ENCODE measurements at regions not wholly inside any gene's neighbourhood (a gene's known extent, or its start where the extent isn't known, plus 50 kb on each side); places are given as distances from the start of the nearest gene placed in this dataset.

DNA sequence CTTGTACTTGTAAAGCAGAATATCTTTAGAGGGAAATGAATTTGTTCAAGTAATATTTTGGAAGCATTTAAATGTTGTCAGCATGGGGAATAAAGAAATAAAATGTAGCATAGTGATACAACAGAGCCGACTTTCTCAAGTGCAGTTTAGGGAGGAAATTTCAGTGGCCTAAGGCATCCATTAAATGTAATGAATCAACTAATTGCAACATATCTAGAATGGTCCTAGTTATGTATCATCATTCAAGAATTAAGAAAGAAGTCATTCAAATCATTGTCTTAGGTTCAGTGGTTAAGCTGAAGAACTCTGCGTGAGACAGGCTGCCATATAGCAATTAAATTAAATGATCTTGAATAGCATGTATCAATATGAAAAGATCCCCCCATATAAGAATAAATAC lies 360.7 kb downstream of the TBX15 start:
- no peak overlapping the region for H3K4me3 Mint-ChIP-seq
- no peaks in the 10 kb centered on the region for H3K79me2 ChIP-seq (ENCODE audit: insufficient read depth, low read length)
- intact Hi-C loops (cut with micrococcal nuclease): no loop called here
- H3K4me3 ChIP-seq (replicated peaks in 1 of 3; ENCODE audit: low read depth in 2 of 3, low read length in 3 of 3): no peak overlapping the region
- WGBS (ENCODE audit: insufficient coverage): no CpG with 5 or more reads among the region's 2 CpGs
- H3K4me1 ChIP-seq (ENCODE audit: control insufficient read depth in 1 of 2, insufficient read depth in 2 of 2, low read length in 2 of 2): no peaks in the 10 kb centered on the region
- H3K36me3 ChIP-seq (replicated peaks in 1 of 2; ENCODE audit: control insufficient read depth in 1 of 2, insufficient read depth in 2 of 2, low read length in 2 of 2): no peaks in the 10 kb centered on the region
- no peaks in the 10 kb centered on the region for H3K9me3 ChIP-seq (replicated peaks in 1 of 2; ENCODE audit: control insufficient read depth in 1 of 2, insufficient read depth in 1 of 2, low read length in 2 of 2)
- no peaks in the 10 kb centered on the region for H3K27me3 Mint-ChIP-seq (ENCODE audit: low read depth in 3 of 3)
- no peak overlapping the region for H3K9ac ChIP-seq (ENCODE audit: insufficient read depth, low read length, poor library complexity, severe bottlenecking)
- H3K27ac ChIP-seq (ENCODE audit: low read depth in 1 of 2, low read length in 2 of 2): no peak overlapping the region
- no peaks in the 10 kb centered on the region for H3K36me3 Mint-ChIP-seq
- TF ChIP-seq, protein P1, sequence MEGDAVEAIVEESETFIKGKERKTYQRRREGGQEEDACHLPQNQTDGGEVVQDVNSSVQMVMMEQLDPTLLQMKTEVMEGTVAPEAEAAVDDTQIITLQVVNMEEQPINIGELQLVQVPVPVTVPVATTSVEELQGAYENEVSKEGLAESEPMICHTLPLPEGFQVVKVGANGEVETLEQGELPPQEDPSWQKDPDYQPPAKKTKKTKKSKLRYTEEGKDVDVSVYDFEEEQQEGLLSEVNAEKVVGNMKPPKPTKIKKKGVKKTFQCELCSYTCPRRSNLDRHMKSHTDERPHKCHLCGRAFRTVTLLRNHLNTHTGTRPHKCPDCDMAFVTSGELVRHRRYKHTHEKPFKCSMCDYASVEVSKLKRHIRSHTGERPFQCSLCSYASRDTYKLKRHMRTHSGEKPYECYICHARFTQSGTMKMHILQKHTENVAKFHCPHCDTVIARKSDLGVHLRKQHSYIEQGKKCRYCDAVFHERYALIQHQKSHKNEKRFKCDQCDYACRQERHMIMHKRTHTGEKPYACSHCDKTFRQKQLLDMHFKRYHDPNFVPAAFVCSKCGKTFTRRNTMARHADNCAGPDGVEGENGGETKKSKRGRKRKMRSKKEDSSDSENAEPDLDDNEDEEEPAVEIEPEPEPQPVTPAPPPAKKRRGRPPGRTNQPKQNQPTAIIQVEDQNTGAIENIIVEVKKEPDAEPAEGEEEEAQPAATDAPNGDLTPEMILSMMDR (IDR thresholded peaks at IDR 0.05): no peak
- H3K4me2 ChIP-seq (replicated peaks; ENCODE audit: extremely low read depth, low read length, poor library complexity, severe bottlenecking): no peak overlapping the region
- no peak overlapping the region for H3K27ac Mint-ChIP-seq
- H3K9me3 Mint-ChIP-seq: peaks cover 0 to 8% (median 4%) of the 10 kb centered on the region in 7 donors
- no peaks in the 10 kb centered on the region for H3K27me3 ChIP-seq (ENCODE audit: control insufficient read depth in 2 of 2, insufficient read depth in 2 of 2, low read length in 2 of 2)
- no peak for DNase-seq
- no peaks in the 10 kb centered on the region for H4K20me1 ChIP-seq (ENCODE audit: insufficient read depth, low read length)
- no peak overlapping the region for H2AFZ ChIP-seq (ENCODE audit: insufficient read depth, low read depth, low read length, poor library complexity, severe bottlenecking)
- no peaks in the 10 kb centered on the region for H3K4me1 Mint-ChIP-seq

DNA sequence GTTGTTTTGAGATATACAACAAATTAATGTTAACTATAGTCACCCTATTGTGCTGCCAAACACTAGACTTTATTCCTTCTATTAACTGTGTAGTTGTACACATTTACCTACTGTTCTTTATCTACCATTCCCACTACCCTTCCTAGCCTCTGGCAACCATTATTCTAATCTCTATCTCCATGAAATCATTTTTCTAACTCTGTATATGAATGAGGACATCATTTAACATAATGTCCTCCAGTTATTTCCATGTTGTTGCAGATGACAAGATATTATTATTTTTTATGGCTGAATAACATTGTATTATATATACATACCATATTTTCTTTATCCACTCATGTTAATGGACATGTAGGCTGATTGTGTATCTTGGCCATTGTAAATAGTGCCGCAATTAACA lies 366.3 kb downstream of the TBX15 start:
- WGBS (ENCODE audit: insufficient coverage): no CpG with 5 or more reads among the region's 1 CpG
- no peaks in the 10 kb centered on the region for H3K27me3 ChIP-seq (ENCODE audit: control insufficient read depth in 2 of 2, insufficient read depth in 2 of 2, low read length in 2 of 2)
- TF ChIP-seq, protein P1 (IDR thresholded peaks at IDR 0.05): no peak
- no peaks in the 10 kb centered on the region for H3K79me2 ChIP-seq (ENCODE audit: insufficient read depth, low read length)
- H3K4me2 ChIP-seq (replicated peaks; ENCODE audit: extremely low read depth, low read length, poor library complexity, severe bottlenecking): no peak overlapping the region
- no peak for DNase-seq
- H3K36me3 ChIP-seq (replicated peaks in 1 of 2; ENCODE audit: control insufficient read depth in 1 of 2, insufficient read depth in 2 of 2, low read length in 2 of 2): no peaks in the 10 kb centered on the region
- H3K4me3 ChIP-seq (replicated peaks in 1 of 3; ENCODE audit: low read depth in 2 of 3, low read length in 3 of 3): no peak overlapping the region
- Mint-ChIP-seq H3K9me3 (peaks cover 3 to 16% (median 5%) of the 10 kb centered on the region in 7 donors), H3K4me3 (no peak overlapping the region), H3K27me3 (ENCODE audit: low read depth in 3 of 3) (no peaks in the 10 kb centered on the region), H3K27ac (no peak overlapping the region), H3K4me1 (no peaks in the 10 kb centered on the region), H3K36me3 (no peaks in the 10 kb centered on the region)
- no peak overlapping the region for H3K9ac ChIP-seq (ENCODE audit: insufficient read depth, low read length, poor library complexity, severe bottlenecking)
- intact Hi-C loops (cut with micrococcal nuclease): no loop called here
- no peak overlapping the region for H3K27ac ChIP-seq (ENCODE audit: low read depth in 1 of 2, low read length in 2 of 2)
- no peak overlapping the region for H2AFZ ChIP-seq (ENCODE audit: insufficient read depth, low read depth, low read length, poor library complexity, severe bottlenecking)
- no peaks in the 10 kb centered on the region for H4K20me1 ChIP-seq (ENCODE audit: insufficient read depth, low read length)
- peaks cover 19 to 21% of the 10 kb centered on the region in 2 donors for H3K9me3 ChIP-seq (replicated peaks in 1 of 2; ENCODE audit: control insufficient read depth in 1 of 2, insufficient read depth in 1 of 2, low read length in 2 of 2)
- H3K4me1 ChIP-seq (ENCODE audit: control insufficient read depth in 1 of 2, insufficient read depth in 2 of 2, low read length in 2 of 2): no peaks in the 10 kb centered on the region
